ENCODE measurements at regions not wholly inside any gene's neighbourhood (a gene's known extent, or its start where the extent isn't known, plus 50 kb on each side); places are given as distances from the start of the nearest gene placed in this dataset.

GRCh38 chr7:115883629-115884028 is 146.9 kb downstream of the TFEC start:
- no peak for DNase-seq (ENCODE audit: low spot score)

- DNase-seq (ENCODE audit: low spot score) = no peak
These were observed 149.1 kb downstream of the TFEC start for GRCh38 chr7:115881476-115881875.

GRCh38 chr7:115879171-115879570 is 151.4 kb downstream of the TFEC start:
- no peak for DNase-seq (ENCODE audit: low spot score)

- DNase-seq (ENCODE audit: low spot score) = no peak
These were observed 160.8 kb downstream of the TFEC start for GRCh38 chr7:115869801-115870200.

GRCh38 chr7:115869190-115869589 is 161.4 kb downstream of the TFEC start:
- no peak for DNase-seq (ENCODE audit: low spot score)

GRCh38 chr7:115868369-115868768 is 162.2 kb downstream of the TFEC start:
- no peak for DNase-seq (ENCODE audit: low spot score)

GRCh38 chr7:115864082-115864481 is 166.5 kb downstream of the TFEC start:
- no peak for DNase-seq (ENCODE audit: low spot score)

GRCh38 chr7:115851291-115851690 is 179.3 kb downstream of the TFEC start:
- DNase-seq (ENCODE audit: low spot score) = no peak

GRCh38 chr7:115850774-115851173 is 179.8 kb downstream of the TFEC start:
- no peak for DNase-seq (ENCODE audit: low spot score)

- no peak for DNase-seq (ENCODE audit: low spot score)
These were observed 185.7 kb downstream of the TFEC start for GRCh38 chr7:115844857-115845256.

- DNase-seq (ENCODE audit: low spot score) = no peak
These were observed 189.9 kb downstream of the TFEC start for GRCh38 chr7:115840702-115841101.

- DNase-seq (ENCODE audit: low spot score) = no peak
These were observed 191.7 kb downstream of the TFEC start for GRCh38 chr7:115838829-115839228.

- DNase-seq (ENCODE audit: low spot score) = no peak
These were observed 199.2 kb downstream of the TFEC start for GRCh38 chr7:115831371-115831770.

GRCh38 chr7:115827305-115828045 is 203.1 kb downstream of the TFEC start:
- no peak for DNase-seq (ENCODE audit: low spot score)

- no peak for DNase-seq (ENCODE audit: low spot score)
These were observed 205.0 kb downstream of the TFEC start for GRCh38 chr7:115825456-115826115.

GRCh38 chr7:115822801-115823200 is 207.8 kb downstream of the TFEC start:
- no peak for DNase-seq (ENCODE audit: low spot score)

GRCh38 chr7:115822380-115822779 is 208.2 kb downstream of the TFEC start:
- DNase-seq (ENCODE audit: low spot score) = no peak

GRCh38 chr7:115816318-115816974 is 214.1 kb downstream of the TFEC start:
- no peak for DNase-seq (ENCODE audit: low spot score)

GRCh38 chr7:115812794-115813193 is 217.8 kb downstream of the TFEC start:
- no peak for DNase-seq (ENCODE audit: low spot score)

GRCh38 chr7:115805458-115805857 is 225.1 kb downstream of the TFEC start:
- DNase-seq (ENCODE audit: low spot score) = no peak

GRCh38 chr7:115802415-115802814 is 228.1 kb downstream of the TFEC start:
- no peak for DNase-seq (ENCODE audit: low spot score)

GRCh38 chr7:115799430-115799829 is 231.1 kb downstream of the TFEC start:
- DNase-seq (ENCODE audit: low spot score) = no peak
